ENCODE measurements at regions not wholly inside any gene's neighbourhood (a gene's known extent, or its start where the extent isn't known, plus 50 kb on each side); places are given as distances from the start of the nearest gene placed in this dataset.

- TF ChIP-seq, protein P1, sequence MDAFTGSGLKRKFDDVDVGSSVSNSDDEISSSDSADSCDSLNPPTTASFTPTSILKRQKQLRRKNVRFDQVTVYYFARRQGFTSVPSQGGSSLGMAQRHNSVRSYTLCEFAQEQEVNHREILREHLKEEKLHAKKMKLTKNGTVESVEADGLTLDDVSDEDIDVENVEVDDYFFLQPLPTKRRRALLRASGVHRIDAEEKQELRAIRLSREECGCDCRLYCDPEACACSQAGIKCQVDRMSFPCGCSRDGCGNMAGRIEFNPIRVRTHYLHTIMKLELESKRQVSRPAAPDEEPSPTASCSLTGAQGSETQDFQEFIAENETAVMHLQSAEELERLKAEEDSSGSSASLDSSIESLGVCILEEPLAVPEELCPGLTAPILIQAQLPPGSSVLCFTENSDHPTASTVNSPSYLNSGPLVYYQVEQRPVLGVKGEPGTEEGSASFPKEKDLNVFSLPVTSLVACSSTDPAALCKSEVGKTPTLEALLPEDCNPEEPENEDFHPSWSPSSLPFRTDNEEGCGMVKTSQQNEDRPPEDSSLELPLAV (CRISPR knock-in tag; conservative IDR thresholded peaks at IDR 0.05; ENCODE audit: low read depth): no peak
- TF ChIP-seq, protein P2, sequence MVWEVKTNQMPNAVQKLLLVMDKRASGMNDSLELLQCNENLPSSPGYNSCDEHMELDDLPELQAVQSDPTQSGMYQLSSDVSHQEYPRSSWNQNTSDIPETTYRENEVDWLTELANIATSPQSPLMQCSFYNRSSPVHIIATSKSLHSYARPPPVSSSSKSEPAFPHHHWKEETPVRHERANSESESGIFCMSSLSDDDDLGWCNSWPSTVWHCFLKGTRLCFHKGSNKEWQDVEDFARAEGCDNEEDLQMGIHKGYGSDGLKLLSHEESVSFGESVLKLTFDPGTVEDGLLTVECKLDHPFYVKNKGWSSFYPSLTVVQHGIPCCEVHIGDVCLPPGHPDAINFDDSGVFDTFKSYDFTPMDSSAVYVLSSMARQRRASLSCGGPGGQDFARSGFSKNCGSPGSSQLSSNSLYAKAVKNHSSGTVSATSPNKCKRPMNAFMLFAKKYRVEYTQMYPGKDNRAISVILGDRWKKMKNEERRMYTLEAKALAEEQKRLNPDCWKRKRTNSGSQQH (CRISPR knock-in tag; IDR thresholded peaks at IDR 0.05; ENCODE audit: low read depth): no peak
- TF ChIP-seq, protein P3, sequence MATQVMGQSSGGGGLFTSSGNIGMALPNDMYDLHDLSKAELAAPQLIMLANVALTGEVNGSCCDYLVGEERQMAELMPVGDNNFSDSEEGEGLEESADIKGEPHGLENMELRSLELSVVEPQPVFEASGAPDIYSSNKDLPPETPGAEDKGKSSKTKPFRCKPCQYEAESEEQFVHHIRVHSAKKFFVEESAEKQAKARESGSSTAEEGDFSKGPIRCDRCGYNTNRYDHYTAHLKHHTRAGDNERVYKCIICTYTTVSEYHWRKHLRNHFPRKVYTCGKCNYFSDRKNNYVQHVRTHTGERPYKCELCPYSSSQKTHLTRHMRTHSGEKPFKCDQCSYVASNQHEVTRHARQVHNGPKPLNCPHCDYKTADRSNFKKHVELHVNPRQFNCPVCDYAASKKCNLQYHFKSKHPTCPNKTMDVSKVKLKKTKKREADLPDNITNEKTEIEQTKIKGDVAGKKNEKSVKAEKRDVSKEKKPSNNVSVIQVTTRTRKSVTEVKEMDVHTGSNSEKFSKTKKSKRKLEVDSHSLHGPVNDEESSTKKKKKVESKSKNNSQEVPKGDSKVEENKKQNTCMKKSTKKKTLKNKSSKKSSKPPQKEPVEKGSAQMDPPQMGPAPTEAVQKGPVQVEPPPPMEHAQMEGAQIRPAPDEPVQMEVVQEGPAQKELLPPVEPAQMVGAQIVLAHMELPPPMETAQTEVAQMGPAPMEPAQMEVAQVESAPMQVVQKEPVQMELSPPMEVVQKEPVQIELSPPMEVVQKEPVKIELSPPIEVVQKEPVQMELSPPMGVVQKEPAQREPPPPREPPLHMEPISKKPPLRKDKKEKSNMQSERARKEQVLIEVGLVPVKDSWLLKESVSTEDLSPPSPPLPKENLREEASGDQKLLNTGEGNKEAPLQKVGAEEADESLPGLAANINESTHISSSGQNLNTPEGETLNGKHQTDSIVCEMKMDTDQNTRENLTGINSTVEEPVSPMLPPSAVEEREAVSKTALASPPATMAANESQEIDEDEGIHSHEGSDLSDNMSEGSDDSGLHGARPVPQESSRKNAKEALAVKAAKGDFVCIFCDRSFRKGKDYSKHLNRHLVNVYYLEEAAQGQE (IDR thresholded peaks at IDR 0.05; ENCODE audit: borderline replicate concordance in 1 of 2, low read depth in 1 of 2, low read length in 2 of 2): no peak
- no peak for TF ChIP-seq CBFB (CRISPR knock-in tag; IDR thresholded peaks at IDR 0.05)
These were observed 338.9 kb downstream of the PCDH17 start for GRCh38 chr13:57970404-57970803.

Data from HepG2 (cell line).